Activated T-cell treated with anti-CD3 and anti-CD28 coated beads, Interleukin-2, amount 50 U/mL, for 48 hours (primary cell): ENCODE measurements at regions not wholly inside any gene's neighbourhood (a gene's known extent, or its start where the extent isn't known, plus 50 kb on each side); places are given as distances from the start of the nearest gene placed in this dataset.
"Not testable (repeated sequence)": the region's sequence is repeated elsewhere in the genome, so short reads cannot be mapped to it uniquely, and the experiment has no call there.

Source experiments
- DNase-seq, 2 experiments: peaks; one replicate each; pipeline ENCODE4 v3.0.0-alpha.2; 2020

DNA sequence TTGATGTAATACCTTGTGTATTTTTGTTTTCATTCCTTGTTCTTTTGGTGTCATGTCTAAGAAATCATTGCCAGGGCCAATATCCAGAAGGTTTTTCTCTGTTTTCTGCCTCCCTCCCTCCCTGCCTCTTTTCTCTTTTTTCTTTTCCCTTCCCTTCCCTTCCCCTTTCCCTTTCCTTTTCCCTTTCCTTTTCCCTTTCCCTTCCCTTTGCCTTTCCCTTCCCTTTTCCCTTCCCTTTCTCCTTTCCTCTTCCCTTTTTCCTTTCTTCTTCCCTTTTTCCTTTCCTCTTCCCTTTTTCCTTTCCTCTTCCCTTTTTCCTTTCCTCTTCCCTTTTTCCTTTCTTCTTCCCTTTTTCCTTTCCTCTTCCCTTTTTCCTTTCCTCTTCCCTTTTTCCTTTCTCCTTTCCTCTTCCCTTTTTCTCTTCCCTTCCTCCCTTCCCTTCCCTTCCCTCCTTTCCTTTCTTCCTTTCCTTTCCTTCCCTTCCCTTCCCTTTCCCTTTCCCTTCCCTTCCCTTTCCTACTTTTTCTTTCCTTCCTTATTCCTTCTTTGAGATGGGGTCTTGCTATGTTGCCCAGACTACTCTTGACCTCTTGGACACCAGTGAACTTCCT is 646.1 kb downstream of the RAPGEF2 start:
- no peak for DNase-seq

DNA sequence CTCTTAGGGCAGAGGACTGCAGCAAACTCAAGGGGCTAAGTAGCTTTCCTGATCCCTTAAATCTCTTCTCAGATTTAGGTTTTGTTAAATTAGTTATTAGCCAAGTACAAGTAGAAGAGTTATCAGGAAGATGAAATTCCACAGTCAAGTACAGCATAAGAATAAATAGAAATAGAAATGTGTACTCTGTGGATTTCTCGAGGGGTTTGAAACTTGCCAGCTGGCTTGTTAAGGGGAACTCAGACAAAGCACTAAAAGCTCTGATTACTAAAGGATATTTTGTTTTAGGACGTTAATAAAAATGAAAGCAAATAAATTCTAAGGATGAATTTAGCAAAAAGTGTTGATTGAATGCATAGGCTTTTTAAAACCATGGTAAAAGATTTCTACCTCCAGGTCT is 654.6 kb downstream of the RAPGEF2 start:
- DNase-seq = no peak

DNA sequence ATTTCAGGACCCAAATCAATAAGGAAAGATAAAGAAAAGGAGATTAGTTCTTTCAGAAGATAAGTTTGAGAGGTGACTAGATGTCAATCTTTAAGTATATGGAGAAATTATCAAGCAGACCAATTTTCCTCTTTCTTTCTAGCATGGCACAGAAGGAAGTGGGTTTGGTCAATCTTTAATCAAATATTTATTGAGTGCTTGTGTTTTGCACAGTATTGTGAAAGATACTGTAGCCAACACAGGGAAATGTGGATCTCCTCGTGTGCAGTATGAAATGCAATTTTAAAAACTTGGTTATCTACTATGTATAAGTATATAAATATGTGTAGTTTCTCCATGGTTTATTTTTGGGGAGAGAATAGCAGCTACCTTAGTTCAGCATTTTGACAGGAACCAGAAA is 655.2 kb downstream of the RAPGEF2 start:
- no peak for DNase-seq

DNA sequence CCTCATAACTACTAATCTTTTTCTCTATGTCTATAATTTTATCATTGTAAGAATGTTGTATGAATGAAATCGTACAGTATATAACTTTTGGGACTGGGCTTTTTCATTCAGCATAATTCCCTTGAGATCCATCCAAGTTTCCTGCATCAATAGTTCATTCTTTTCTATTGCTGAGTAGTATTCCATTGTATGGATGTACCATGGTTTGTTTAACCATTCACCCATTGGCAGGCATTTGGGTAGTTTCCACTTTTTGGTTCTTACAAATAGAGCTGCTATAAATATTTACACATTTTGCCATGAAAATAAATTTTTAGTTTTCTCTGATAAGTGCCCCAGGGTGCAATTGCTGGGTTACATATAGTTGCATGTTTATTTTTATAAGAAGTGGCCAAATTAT is 659.8 kb downstream of the RAPGEF2 start:
- no peak for DNase-seq

- DNase-seq = no peak
These were observed 661.6 kb downstream of the RAPGEF2 start for GRCh38 chr4:159764343-159764952.

GRCh38 chr4:159765382-159765781 is 662.5 kb downstream of the RAPGEF2 start:
- DNase-seq = no peak

- DNase-seq = no peak
These were observed 663.4 kb downstream of the RAPGEF2 start for GRCh38 chr4:159766241-159766640.

GRCh38 chr4:159767406-159767805 is 664.5 kb downstream of the RAPGEF2 start:
- no peak for DNase-seq

DNA sequence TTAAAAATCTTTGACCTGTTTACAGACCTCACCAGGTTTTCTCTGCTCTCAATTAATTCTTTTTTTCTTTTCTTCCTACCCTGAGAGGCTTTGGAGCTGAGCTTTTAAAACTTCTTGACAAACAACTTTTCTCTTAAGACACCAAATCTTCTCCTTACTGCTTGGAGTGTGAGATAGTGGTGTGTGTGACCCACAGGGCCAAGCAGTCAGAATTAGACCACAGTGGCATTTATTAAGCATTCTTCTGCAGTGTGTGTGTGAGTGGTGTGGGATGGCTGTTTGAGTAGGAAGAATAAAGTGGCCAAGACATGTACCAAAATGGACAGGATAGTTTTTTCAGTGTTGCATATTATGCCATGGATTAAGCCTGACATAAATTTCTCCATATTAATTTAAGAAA is 665.1 kb downstream of the RAPGEF2 start:
- DNase-seq = no peak

- no peak for DNase-seq
These were observed 667.5 kb downstream of the RAPGEF2 start for GRCh38 chr4:159770401-159770800.

GRCh38 chr4:159770969-159771368 is 668.1 kb downstream of the RAPGEF2 start:
- no peak for DNase-seq

GRCh38 chr4:159776961-159777360 is 674.1 kb downstream of the RAPGEF2 start:
- no peak for DNase-seq

GRCh38 chr4:159777689-159778088 is 674.8 kb downstream of the RAPGEF2 start:
- no peak for DNase-seq

DNA sequence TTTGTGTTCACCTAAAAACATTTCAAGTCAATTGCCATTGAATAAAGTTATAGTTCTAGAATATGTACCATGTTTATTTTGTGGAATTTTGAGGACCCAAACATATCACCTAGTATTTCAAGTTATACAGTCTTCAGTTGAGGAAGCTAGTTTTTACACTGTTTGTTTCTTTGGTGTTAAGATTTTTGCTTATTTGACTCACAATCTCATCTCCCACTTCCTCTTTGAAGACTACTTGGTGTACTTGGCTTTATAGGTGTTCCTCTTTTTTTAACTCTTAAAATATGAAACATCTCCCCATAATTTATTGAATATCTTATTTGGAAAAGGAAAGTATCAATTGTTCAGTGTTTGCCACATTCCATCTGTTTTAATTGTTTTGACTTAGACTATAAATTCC is 675.4 kb downstream of the RAPGEF2 start:
- DNase-seq = no peak

DNA sequence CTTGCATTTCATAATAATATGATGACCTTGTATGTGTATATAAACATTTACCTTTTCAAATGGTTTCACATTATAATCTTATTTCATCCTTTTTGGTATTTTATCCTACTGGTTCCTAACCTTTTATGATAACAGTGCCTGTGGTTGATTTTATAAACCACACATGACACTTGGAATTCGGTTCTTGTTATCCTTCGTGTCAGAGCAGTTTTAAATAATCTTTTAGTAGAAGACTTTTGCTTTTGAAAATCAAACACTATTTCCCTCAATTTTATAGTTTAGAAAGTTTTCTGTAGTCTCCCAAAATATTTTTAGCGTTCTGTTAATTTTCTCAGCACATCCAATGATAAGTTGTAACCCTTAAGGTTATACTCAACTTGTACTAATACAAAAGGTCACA is 676.8 kb downstream of the RAPGEF2 start:
- DNase-seq = no peak

- no peak for DNase-seq
These were observed 677.5 kb downstream of the RAPGEF2 start for GRCh38 chr4:159780196-159780922.

- no peak for DNase-seq
These were observed 685.0 kb downstream of the RAPGEF2 start for GRCh38 chr4:159787901-159788300.

DNA sequence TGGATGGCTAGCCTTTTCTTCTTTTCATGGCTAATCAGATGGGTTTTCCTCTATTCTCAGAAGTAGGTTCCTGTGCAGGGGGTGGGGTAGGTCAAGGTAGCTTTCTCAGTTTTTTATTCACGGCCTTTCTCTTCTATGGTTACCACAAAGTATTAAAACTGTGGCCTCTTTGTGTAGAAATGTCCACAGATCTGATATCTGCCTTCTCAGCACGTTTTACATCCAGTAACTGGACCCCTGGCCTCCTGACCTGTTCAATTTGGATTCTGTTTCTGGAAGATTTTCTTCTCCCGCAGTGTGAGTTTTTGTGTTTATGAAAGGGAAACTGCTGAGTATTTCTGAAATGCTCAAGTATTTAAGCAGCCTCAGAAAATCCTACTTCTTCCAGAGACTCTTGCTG is 688.5 kb downstream of the RAPGEF2 start:
- DNase-seq = no peak

DNA sequence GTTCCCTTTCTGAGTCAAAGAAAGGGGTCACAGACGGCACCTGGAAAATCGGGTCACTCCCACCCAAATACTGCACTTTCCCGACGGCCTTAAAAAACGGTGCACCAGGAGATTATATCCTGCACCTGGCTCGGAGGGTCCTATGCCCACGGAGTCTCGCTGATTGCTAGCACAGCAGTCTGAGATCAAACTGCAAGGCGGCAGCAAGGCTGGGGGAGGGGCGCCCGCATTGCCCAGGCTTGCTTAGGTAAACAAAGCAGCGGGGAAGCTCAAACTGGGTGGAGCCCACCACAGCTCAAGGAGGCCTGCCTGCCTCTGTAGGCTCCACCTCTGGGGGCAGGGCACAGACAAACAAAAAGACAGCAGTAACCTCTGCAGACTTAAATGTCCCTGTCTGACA is 701.7 kb downstream of the RAPGEF2 start:
- DNase-seq = not testable (repeated sequence)

GRCh38 chr4:159823743-159824142 is 720.9 kb downstream of the RAPGEF2 start:
- no peak for DNase-seq

GRCh38 chr4:159828687-159829086 is 725.8 kb downstream of the RAPGEF2 start:
- no peak for DNase-seq

DNA sequence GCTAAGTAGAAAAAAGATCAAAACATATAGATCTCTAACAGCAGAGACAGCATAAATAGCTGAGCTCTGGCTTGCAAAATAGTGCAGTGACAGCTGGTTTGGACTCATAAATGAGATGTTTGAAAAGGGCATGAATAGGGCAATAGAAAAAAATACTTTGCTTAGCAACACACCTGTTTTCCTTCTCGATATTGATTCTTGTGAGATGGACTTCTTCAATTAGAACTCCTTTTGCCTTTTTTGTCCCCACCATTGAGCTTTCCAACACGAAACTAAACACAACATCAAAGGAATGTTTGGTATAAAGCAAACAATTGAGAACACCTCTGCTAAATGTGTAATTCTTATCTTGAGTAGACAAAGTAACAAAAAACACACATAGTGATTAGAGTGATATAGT is 726.3 kb downstream of the RAPGEF2 start:
- no peak for DNase-seq

DNA sequence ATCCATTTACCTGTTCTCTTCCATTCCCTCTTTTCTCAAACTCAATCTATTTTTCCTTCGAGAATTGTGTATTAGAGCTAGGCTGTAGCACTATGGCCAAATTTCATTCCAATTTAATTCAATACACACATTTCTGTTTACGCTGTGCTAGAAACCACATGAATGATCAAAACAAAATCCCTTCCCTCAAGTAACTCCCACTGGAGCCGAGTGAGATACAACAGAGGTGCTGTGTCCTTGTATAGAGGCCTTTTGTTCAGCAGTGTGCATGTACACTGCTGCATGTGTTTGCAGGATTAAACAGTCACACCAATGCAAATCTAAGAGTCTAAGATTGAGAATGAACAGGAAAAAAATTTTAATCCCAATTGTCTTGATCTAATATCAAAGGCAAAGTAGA is 734.2 kb downstream of the RAPGEF2 start:
- DNase-seq = no peak

DNA sequence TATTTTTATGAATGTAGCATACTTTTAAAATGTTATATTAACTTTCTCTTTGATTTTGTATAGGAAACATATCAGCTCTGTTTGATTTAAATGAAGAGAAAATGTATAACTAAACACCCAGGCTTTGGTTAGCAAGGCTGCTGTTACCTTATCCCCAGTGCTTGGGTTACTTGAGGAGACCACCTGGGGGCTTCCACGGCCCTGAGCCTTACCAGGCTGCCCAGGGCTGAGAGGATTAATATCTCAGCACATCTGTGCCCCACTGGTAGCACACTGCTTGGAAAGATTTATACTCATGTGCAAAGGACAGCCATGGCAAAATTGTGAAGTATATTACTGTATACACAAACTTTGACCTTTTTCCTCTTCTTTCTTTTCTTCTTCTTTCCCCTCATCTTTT is 752.9 kb downstream of the RAPGEF2 start:
- DNase-seq = no peak

DNA sequence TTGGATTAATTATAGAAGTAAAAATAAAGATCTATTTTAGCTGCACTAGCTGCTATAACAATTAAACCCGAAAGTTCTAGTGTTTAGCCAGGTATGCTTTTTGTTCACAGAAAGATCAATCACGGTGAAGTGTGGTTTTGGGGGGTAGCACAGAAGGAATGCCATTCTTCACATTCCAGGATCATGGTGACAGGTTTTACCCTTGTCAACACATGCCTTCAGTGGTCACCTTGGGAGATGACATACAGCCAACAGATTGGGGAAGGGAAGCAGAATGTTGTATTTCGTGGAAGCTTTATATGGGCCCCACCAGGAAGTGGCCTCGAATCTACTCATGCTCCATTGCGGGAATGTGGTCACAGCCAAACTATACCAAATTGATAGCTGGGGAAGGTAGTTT is 753.6 kb downstream of the RAPGEF2 start:
- DNase-seq = no peak
